Immature natural killer cell (primary cell): ENCODE measurements at regions not wholly inside any gene's neighbourhood (a gene's known extent, or its start where the extent isn't known, plus 50 kb on each side); places are given as distances from the start of the nearest gene placed in this dataset.
"Not testable (repeated sequence)": the region's sequence is repeated elsewhere in the genome, so short reads cannot be mapped to it uniquely, and the experiment has no call there.

Experiments used
- DNase-seq, 3 donors: peaks; one replicate each; pipeline ENCODE4 v3.0.0; 2022; ENCODE audit warnings: mixed read lengths in 1 of 3
- H3K27ac Mint-ChIP-seq, 6 donors: one replicate each; pipeline ENCODE4 v1.8.0; 2020; ENCODE audit warnings: mixed read lengths in 6 of 6, mild to moderate bottlenecking in 5 of 6, inconsistent platforms in 4 of 6, moderate library complexity in 3 of 6
- H3K27me3 Mint-ChIP-seq, 3 donors: one replicate each; pipeline ENCODE4 v1.8.0; 2020 to 2021; ENCODE audit warnings: low read depth in 3 of 3, mild to moderate bottlenecking in 3 of 3, mixed read lengths in 3 of 3, moderate library complexity in 3 of 3, inconsistent platforms in 1 of 3
- H3K36me3 Mint-ChIP-seq, 3 donors: one replicate each; pipeline ENCODE4 v1.8.0; 2020; ENCODE audit warnings: mixed read lengths in 3 of 3, inconsistent platforms in 2 of 3, mild to moderate bottlenecking in 2 of 3
- H3K4me1 Mint-ChIP-seq, 2 donors: one replicate each; pipeline ENCODE4 v1.8.0; 2020; ENCODE audit warnings: inconsistent platforms in 2 of 2, mild to moderate bottlenecking in 2 of 2, mixed read lengths in 2 of 2, moderate library complexity in 1 of 2
- H3K4me3 Mint-ChIP-seq, 5 donors: one replicate each; pipeline ENCODE4 v1.8.0; 2020; ENCODE audit warnings: mild to moderate bottlenecking in 5 of 5, mixed read lengths in 5 of 5, inconsistent platforms in 3 of 5, moderate library complexity in 3 of 5
- H3K9me3 Mint-ChIP-seq, 6 donors: one replicate each; pipeline ENCODE4 v1.8.0; 2020; ENCODE audit warnings: mild to moderate bottlenecking in 6 of 6, mixed read lengths in 6 of 6, inconsistent platforms in 4 of 6, moderate library complexity in 3 of 6

DNA sequence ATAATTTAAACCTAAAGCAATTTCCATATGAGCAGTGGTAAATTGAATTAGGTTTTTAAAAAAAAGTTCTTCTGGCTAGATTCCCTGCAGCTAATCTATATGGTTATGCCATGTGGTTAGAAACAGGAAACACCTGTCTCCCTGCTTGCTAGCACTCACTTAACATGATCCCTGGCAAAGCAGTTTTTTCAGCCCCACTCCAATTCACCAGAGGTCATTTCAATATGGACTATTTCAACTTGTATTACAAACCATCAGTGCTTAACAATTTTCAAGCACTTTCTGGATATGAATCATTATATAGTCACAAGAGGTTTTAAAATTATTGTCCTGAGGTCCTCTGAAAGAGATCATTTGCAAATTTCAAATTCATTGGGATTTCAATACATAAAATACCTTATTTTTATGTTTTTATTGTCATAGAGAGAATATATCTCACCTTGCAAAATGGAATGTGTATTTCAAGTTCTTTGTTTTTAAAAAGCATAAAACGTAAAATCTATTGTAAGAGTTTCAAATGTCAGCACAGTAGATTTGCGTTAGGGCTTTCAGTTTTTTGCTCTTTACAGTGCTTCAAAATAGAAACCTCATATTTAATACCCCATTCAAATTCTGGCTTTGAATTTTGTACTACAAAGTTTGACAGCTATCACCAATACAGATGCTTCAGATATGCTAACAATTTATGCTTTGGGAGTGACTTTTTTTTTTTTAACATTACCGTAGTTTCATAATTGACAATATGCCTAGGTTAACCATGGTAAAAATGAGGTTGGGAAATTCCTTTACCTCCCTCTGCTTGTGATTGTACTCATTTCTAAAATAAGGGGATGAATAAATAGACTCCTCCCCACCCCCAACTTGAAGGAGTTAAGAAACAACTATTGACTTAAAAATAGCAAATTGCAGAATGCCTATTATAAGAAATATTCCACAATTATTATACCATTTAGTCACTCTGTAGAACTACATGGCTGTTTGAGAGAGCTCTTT lies 117.5 kb upstream of the HGF start:
- Mint-ChIP-seq H3K27ac (no peak overlapping the region), H3K27me3 (peaks cover 0 to 4% (median 2%) of the 10 kb centered on the region in 3 donors)

DNA sequence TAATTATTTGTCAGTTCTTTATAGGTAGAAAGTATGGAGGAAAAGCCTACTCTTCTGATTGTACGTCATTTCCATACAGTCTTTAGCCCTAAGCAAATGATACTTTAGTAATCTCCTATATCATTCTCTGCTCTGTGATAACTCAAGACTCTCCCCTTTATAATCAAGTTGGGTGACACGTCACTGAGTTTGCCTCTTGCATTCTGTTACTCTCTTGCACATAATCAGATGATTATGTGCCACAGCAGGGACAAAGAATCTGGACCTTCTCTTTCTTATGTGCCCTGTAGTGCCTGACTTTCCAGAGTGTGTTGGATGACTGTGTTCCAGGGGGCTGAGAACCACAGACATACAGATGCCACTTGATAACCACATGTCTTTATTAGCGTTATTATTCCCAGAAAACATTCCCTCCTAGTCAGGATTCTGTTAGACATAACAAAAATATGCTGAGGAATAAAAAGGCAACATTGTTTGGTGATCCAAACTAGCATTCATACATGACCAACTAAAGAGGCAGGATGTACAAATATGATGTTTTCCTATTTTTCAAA lies 116.4 kb upstream of the HGF start:
- no peak overlapping the region for H3K27ac Mint-ChIP-seq
- no peaks in the 10 kb centered on the region for H3K4me1 Mint-ChIP-seq
- no peaks in the 10 kb centered on the region for H3K36me3 Mint-ChIP-seq
- peaks cover 0 to 4% (median 0%) of the 10 kb centered on the region in 3 donors for H3K27me3 Mint-ChIP-seq
- DNase-seq = no peak
- peaks cover 0 to 42% (median 18%) of the 10 kb centered on the region in 6 donors for H3K9me3 Mint-ChIP-seq
- no peak overlapping the region for H3K4me3 Mint-ChIP-seq

More for the DNA sequence above, 117.5 kb upstream of the HGF start:
- Mint-ChIP-seq H3K9me3 (peaks cover 0 to 51% (median 17%) of the 10 kb centered on the region in 6 donors), H3K4me1 (no peaks in the 10 kb centered on the region), H3K4me3 (no peak overlapping the region), H3K36me3 (no peaks in the 10 kb centered on the region)
- no peak for DNase-seq

DNA sequence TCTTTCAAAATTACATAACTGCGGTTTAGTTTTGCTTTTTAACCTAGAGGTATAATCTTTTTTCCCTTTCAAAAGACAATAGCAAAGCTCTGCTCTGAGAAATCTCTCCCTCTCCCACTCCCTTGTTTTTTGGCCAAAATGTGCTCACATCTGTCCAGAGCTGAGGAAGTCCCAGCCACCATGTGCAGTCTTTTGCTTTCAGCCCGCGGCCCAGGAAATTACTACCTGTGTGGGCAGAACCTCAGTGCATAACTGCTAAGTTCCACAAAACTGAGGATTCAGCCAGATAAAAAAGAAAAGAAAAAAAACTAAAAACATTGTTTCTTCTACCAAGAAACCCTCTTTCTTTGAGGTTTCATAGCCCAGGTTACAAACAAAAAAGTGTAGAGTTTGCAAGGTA lies 115.0 kb upstream of the HGF start:
- H3K4me1 Mint-ChIP-seq = no peaks in the 10 kb centered on the region
- peaks cover 3 to 43% (median 22%) of the 10 kb centered on the region in 6 donors for H3K9me3 Mint-ChIP-seq
- H3K27ac Mint-ChIP-seq = no peak overlapping the region
- DNase-seq = no peak
- H3K4me3 Mint-ChIP-seq = no peak overlapping the region
- no peaks in the 10 kb centered on the region for H3K36me3 Mint-ChIP-seq
- H3K27me3 Mint-ChIP-seq = peaks cover 0 to 4% (median 0%) of the 10 kb centered on the region in 3 donors

DNA sequence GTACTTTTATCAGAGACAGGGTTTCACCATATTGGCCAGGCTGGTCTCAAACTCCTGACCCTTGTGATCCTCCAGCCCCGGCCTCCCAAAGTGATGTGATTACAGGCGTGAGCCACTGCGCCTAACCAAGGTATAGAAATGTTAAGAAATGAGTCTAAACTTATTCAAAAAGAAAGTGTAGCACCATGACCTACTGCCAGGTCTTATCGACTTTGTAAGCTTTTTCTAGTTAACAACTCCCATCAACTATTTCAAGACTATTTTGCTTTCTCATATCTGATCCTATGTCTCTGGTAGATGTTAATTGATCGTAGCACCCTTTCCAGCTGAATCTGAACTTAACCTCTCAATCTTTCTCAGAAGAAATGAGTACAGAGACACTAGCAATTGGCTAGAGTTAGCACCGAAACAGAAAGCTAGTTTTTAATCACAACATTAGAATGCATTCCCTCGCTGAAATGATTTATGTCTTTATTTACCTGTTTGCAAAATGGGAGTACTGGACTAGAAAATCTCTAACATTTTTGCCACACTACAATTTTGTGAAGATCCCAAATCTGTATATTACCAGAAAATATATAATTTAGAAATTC lies 114.0 kb upstream of the HGF start:
- Mint-ChIP-seq H3K9me3 (peaks cover 3 to 36% (median 19%) of the 10 kb centered on the region in 6 donors), H3K36me3 (no peaks in the 10 kb centered on the region), H3K27me3 (peaks cover 0 to 4% (median 0%) of the 10 kb centered on the region in 3 donors), H3K4me3 (no peak overlapping the region), H3K27ac (no peak overlapping the region), H3K4me1 (no peaks in the 10 kb centered on the region)
- DNase-seq = no peak

DNA sequence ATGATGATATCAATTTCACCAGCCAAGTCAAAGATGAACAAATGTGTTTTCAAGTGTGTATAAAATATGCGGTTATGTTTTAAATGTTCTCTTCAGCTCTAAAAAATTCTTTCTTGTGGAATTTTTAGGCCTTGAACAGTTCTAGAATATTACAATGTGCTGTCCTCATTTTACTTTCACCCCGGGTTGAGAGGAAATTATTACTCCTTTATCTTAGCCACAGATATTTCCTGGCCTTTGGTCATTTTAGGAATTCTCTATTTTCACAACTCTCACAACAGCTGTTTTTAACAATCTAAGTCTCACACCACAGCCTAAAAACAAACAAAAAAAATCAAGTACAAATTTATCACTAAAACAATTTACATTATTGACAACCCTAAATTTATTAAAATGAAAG lies 112.2 kb upstream of the HGF start:
- peaks cover 0 to 4% (median 0%) of the 10 kb centered on the region in 3 donors for H3K27me3 Mint-ChIP-seq
- H3K4me1 Mint-ChIP-seq = no peaks in the 10 kb centered on the region
- no peak overlapping the region for H3K4me3 Mint-ChIP-seq
- H3K9me3 Mint-ChIP-seq = peaks cover 3 to 32% (median 17%) of the 10 kb centered on the region in 6 donors
- no peak for DNase-seq
- no peaks in the 10 kb centered on the region for H3K36me3 Mint-ChIP-seq
- no peak overlapping the region for H3K27ac Mint-ChIP-seq

DNA sequence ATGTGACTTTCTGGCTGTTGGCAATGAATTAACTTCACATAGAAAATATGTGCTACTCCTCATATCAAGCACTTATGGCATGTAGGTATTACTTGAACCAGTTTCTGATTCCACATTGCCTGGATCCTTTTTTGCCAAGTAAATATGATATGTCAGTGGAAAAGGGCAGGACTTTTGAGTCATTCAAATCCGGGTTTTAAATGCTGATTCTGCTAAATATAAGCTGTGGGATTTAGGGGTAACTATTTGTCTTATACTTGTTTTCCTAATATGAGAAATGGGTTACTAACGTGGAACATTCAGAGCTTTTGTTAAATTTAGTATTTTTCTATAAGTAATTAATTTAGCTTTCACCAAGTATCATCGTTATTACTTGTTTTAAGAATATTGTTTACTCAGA lies 108.0 kb upstream of the HGF start:
- DNase-seq = no peak
- H3K36me3 Mint-ChIP-seq = peaks cover 0 to 4% (median 0%) of the 10 kb centered on the region in 3 donors
- H3K4me1 Mint-ChIP-seq = no peaks in the 10 kb centered on the region
- H3K9me3 Mint-ChIP-seq = peaks cover 7 to 23% (median 12%) of the 10 kb centered on the region in 6 donors
- no peak overlapping the region for H3K4me3 Mint-ChIP-seq
- no peak overlapping the region for H3K27ac Mint-ChIP-seq
- H3K27me3 Mint-ChIP-seq = no peaks in the 10 kb centered on the region

DNA sequence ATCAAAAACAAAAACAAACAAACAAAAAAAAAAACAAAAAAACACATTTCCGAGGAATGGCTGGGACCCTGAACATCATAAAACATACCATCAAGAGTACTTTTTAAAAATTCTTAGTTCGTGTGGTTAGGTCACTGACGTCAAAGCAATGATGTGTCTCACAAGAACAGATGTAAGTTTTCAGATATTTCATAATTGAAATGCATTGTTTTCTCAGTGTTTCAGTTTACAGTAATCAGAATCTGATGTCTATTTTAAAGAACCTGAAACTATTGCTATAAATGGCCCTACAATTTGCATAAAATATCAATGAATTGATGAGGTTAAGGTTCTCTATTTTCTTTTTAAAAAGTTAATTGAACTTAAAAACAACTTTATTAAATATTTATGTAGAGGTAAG lies 103.7 kb upstream of the HGF start:
- DNase-seq = no peak
- Mint-ChIP-seq H3K27ac (no peak overlapping the region), H3K27me3 (no peaks in the 10 kb centered on the region), H3K36me3 (peaks cover 0 to 7% (median 0%) of the 10 kb centered on the region in 3 donors), H3K4me1 (no peaks in the 10 kb centered on the region), H3K4me3 (no peak overlapping the region), H3K9me3 (peaks cover 10 to 40% (median 16%) of the 10 kb centered on the region in 6 donors)

DNA sequence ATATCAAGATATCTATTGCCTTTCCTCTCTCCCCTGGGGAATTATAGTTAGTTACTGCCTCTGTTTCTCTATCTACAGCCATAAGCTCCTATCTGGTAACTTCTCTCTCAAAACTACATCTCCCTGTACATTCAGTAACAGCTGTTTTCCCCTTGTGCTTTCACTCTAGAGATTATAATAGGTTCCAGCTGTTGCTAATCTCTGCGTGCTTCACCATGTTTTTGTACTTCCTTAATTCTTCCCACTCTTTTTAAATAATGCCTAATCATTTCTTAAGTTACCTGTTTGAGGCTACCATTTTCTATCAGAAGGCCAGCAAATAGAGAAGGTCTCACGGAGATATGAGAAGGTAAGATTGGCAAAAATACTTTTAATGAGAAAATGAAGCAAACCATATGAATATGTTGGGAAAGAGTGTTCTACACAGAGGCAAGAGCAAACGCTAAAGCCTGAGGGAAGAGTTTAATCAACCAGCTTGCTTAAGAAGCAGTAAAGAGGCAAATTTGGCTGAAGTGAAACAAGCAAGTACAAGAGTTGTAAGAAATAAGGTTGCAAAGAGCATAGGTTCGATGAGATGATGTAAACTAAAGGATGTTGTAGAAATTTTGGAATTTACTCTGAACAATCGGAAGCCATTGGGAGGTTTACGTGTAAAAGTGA lies 101.9 kb upstream of the HGF start:
- peaks cover 0 to 7% (median 0%) of the 10 kb centered on the region in 3 donors for H3K36me3 Mint-ChIP-seq
- no peaks in the 10 kb centered on the region for H3K27me3 Mint-ChIP-seq
- no peak for DNase-seq
- no peak overlapping the region for H3K27ac Mint-ChIP-seq
- H3K4me3 Mint-ChIP-seq = no peak overlapping the region
- no peaks in the 10 kb centered on the region for H3K4me1 Mint-ChIP-seq
- H3K9me3 Mint-ChIP-seq = peaks cover 13 to 50% (median 16%) of the 10 kb centered on the region in 6 donors

DNA sequence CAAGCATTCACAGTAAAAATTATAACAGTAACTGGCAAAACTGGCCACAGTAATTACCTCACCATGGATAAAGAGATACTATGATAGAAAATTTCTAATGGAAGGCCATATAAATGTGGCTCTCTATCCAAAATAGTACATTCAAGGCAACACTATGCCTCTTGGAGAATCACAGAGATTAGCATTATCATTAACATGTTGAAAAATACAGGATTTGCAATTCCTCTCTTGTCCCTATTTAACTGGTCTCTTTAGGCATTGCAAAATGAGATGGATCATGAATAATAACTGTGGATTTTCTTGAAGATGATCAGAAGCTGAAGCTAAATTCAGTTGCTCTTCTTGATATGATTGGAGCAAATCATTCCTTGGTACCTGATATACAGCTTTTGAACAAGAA lies 100.8 kb upstream of the HGF start:
- peaks cover 13 to 52% (median 17%) of the 10 kb centered on the region in 6 donors for H3K9me3 Mint-ChIP-seq
- no peak overlapping the region for H3K4me3 Mint-ChIP-seq
- no peaks in the 10 kb centered on the region for H3K27me3 Mint-ChIP-seq
- peaks cover 0 to 3% (median 0%) of the 10 kb centered on the region in 3 donors for H3K36me3 Mint-ChIP-seq
- DNase-seq = no peak
- H3K4me1 Mint-ChIP-seq = no peaks in the 10 kb centered on the region
- no peak overlapping the region for H3K27ac Mint-ChIP-seq

DNA sequence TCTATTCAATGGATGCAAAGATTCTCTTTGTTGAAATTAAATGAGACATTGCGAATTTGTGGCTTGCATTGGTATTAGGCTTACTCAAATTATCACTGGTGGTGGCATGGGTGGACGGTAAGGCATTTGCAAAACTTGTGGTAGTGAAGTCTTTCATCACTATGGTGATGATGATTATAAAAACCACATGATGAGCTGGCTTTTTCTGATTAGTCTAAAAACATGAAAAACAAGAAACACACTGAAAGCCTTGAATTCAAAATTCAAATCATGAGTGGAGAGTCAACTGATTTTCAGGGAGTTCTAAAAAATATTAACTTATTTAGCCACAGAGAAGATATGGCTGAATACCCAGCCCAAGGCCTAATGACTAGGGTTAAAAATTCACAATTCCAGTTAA lies 99.8 kb upstream of the HGF start:
- H3K9me3 Mint-ChIP-seq = peaks cover 12 to 44% (median 18%) of the 10 kb centered on the region in 6 donors
- H3K27me3 Mint-ChIP-seq = no peaks in the 10 kb centered on the region
- H3K4me3 Mint-ChIP-seq = no peak overlapping the region
- H3K4me1 Mint-ChIP-seq = no peaks in the 10 kb centered on the region
- no peak for DNase-seq
- H3K36me3 Mint-ChIP-seq = peaks cover 0 to 3% (median 0%) of the 10 kb centered on the region in 3 donors
- no peak overlapping the region for H3K27ac Mint-ChIP-seq

DNA sequence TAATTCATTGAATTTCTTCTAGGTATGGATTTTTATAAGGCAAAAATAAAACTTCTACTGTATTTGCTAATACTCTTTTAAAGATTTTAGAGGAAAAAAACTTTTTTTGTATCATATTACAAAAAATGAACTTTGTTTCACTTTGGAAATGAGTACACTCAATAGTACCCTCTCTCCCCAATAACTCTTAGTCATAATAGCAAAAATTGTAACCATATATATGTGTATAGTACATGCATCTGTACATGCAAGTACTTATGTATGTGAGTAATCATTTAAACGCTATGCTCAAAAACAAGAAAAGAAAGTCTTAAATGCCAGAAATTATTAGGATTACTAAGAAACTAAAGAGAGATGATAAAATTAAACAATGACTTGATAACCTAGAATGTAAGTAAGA lies 95.9 kb upstream of the HGF start:
- Mint-ChIP-seq H3K4me3 (no peak overlapping the region), H3K36me3 (no peaks in the 10 kb centered on the region), H3K4me1 (no peaks in the 10 kb centered on the region), H3K27me3 (peaks cover 0 to 1% (median 0%) of the 10 kb centered on the region in 3 donors), H3K9me3 (peaks cover 10 to 54% (median 14%) of the 10 kb centered on the region in 6 donors), H3K27ac (no peak overlapping the region)
- DNase-seq = no peak

DNA sequence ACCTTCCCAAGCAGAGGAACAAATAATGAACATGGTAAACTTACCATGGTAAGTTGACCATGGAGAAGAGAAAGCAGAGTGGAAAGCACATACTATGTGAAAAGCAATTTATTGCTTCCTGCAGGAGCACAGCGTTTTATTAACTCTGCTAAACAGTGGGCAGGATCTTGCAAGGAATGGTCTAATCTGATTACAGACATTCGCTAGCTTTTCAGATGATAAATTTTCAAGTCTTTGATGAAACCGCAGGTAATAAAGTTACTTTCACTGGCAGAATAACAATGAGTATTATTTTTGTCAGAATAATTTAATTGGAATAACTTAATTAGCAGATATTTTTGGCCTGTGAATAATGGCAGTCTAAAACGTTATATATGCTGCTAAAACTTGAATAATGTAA lies 89.6 kb upstream of the HGF start:
- Mint-ChIP-seq H3K4me3 (no peak overlapping the region), H3K27me3 (no peaks in the 10 kb centered on the region), H3K27ac (no peak overlapping the region), H3K4me1 (no peaks in the 10 kb centered on the region), H3K36me3 (no peaks in the 10 kb centered on the region), H3K9me3 (peaks cover 0 to 24% (median 7%) of the 10 kb centered on the region in 6 donors)
- no peak for DNase-seq

DNA sequence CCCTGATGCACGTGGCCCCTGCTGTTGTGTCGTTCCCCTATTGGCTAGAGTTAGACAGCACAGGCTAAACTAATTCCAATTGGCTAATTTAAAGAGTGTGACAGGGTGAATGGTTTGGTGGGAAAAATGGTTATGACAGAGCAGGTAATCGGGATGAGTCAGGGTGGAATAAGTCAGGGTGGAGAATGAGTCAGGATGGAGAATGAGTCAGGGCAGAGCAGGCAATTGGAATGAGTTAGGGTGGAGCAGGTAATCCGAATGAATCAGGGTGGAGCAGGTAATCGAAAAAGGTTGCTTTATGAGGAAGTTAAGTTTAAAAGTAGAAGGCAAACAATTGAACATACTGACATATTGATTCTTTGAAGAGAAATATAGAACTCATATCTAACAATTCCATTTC lies 89.0 kb upstream of the HGF start:
- not testable (repeated sequence) for H3K27ac Mint-ChIP-seq, H3K27me3 Mint-ChIP-seq, H3K4me1 Mint-ChIP-seq, H3K36me3 Mint-ChIP-seq, H3K4me3 Mint-ChIP-seq, DNase-seq
- peaks cover 0 to 25% (median 8%) of the 10 kb centered on the region in 6 donors for H3K9me3 Mint-ChIP-seq
